GM12892 (cell line): ENCODE measurements at regions not wholly inside any gene's neighbourhood (a gene's known extent, or its start where the extent isn't known, plus 50 kb on each side); places are given as distances from the start of the nearest gene placed in this dataset.

Source experiments
- DNase-seq: peaks from one replicate; pipeline ENCODE4 v3.0.0; 2011; ENCODE audit not compliant: insufficient read length
- FAIRE-seq: peaks from 2 replicates; lab custom pipeline; 2011; peaks lifted over from hg19 to GRCh38; lab: Jason Lieb, UNC
- POLR2A ChIP-seq: IDR thresholded peaks from 2 replicates; pipeline ENCODE4 v1.6.1; 2011; ENCODE audit warnings: low read depth, low read length, control low read depth
- POLR2AphosphoS5 ChIP-seq: IDR thresholded peaks from 2 replicates; pipeline ENCODE4 v1.6.1; 2011; ENCODE audit warnings: low read depth, low read length, control low read depth
- TAF1 ChIP-seq: IDR thresholded peaks from 2 replicates; pipeline ENCODE4 v1.6.1; 2011; ENCODE audit warnings: low read depth, mild to moderate bottlenecking, control low read depth, low read length, borderline replicate concordance

DNA sequence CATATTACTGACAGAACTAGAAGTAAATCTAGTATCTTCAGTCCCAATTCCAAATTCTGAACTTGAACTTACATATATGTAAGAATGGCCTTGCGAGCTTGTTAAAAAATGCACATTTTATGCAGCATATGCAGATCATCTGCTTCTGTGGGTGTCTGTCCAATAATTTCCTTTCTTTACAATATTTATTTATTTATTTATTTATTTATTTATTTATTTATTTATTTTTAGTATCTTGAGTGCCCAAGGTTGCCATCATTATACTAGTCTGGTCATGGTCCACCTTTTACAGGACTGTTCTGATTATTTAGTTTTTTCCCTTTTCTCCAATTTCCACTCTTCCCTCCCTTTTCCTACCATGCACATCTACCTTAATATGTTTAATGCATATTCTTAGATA is 528.4 kb downstream of the COL12A1 start:
- DNase-seq, result no peak
- no peak for FAIRE-seq
- TF ChIP-seq POLR2A, result no peak
- TF ChIP-seq POLR2AphosphoS5, result no peak
- no peak for TF ChIP-seq TAF1

DNA sequence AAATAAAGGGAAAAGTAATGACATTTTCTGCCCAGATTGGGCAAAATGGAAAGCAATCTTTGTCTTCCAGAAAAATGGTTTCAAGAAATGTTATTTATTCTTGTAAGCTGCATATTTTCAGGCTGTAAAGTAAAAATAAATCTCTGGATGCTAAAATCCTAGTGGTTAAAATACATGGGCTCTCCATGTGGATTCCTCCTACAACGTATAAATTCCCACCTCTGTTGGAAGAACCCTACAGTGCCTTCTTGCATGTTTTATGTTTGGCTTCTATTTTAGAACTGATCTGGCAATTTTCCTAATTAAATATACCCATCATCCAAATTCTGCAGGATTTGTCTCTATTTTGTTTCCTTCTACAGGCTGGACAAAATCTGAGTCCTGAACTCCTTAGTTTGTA is 528.9 kb downstream of the COL12A1 start:
- FAIRE-seq (no peak), DNase-seq (no peak)
- no peak for TF ChIP-seq POLR2A
- no peak for TF ChIP-seq TAF1
- no peak for TF ChIP-seq POLR2AphosphoS5

DNA sequence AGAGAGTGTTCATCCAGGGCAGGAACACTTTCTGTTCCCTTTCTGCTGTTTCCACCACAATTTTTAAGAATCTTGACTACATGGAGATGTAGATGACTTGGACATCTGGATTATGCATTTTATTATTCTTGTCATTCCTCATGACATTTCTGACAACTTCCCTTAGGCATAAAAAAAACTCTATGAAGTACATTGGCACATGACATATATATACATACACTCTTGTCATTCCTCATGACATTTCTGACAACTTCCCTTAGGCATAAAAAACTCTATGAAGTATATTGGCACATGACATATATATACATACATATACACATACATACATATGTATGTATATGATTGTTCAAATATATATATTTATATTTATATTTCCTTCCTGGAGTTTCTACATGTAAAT is 531.5 kb downstream of the COL12A1 start:
- TF ChIP-seq POLR2AphosphoS5, result no peak
- no peak for TF ChIP-seq TAF1
- no peak for TF ChIP-seq POLR2A
- no peak for DNase-seq
- no peak for FAIRE-seq

DNA sequence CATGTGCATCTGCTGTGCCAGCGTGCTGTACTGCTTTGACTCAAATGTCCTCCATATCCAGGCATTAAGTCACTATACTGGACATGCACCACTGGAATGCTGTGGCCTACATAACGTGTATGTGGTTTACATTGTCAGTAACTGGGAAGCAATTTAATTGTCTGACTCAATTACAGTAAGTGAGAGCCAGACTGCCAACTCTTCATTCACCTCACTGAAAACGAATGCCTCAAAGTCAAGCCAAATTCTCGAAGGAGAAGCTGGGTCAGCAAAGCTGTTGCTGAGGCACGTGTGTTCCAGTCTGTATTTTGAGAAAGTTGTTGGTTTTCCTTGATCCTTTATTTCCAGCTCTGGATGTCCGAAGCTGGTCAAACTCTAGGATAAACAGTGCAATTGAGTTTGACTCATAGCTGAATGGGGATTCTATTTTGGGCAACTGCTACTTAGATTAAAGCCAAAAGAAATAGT is 534.3 kb downstream of the COL12A1 start:
- TF ChIP-seq TAF1 (no peak), POLR2AphosphoS5 (no peak)
- no peak for DNase-seq
- FAIRE-seq, result no peak

DNA sequence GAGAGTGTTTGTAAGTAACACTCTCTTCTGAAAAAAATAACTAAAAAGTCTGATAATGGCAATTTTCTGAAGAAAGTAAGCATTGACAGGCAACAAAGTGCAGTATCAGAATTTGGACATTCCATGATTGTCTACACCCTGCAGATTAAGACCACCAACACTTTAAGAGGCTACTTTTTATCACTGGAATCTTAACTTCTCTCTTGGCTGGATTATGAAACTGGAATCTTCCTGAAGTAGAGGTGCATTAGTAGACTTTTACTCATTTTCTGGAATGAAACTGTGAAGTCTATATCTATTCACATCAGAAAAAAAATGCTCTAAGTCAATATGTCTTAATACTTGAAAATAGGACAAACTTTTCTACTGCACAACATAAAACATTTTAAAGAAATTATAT is 547.5 kb downstream of the COL12A1 start:
- FAIRE-seq (no peak), DNase-seq (no peak)
- TF ChIP-seq TAF1 (no peak), POLR2AphosphoS5 (no peak), POLR2A (no peak)

DNA sequence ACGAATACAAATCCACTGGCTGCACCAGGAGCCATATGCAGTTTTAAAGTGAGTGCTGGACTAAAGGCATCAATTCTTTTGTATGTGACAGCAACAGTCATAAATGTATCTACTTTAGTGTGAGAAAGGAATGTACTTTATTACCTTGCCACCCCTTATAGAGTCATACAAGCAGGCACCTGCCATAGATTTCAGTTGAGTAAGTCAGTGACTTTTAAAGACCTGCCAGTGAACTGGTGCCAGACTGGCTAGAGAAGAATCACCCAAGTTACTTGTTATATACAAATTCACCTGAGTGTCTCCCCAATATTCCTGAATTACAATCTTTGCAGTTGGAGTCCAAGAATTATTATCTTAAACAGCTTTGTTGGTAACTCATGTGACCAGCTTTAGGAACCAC is 547.9 kb downstream of the COL12A1 start:
- no peak for DNase-seq
- TF ChIP-seq POLR2A (no peak), TAF1 (no peak), POLR2AphosphoS5 (no peak)
- FAIRE-seq, result no peak

DNA sequence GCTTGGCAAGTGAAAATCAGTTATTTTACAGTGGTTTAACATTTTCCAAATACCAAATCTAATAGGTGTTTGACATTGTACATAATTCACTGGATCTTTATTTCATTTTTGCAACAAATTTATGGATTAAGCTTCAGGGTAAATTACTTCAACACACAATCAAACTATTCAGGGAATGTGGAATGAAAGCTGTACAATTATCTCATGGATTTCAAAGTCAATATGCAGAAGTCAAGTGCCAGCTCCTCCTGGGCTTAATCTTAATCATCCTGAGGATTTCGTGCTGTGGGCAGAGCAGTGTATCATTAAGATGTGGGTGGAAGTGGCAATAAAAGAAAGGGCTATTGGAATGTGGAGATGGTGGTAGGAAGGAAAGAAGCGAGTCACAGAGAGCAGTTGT is 548.8 kb downstream of the COL12A1 start:
- no peak for FAIRE-seq
- no peak for DNase-seq

DNA sequence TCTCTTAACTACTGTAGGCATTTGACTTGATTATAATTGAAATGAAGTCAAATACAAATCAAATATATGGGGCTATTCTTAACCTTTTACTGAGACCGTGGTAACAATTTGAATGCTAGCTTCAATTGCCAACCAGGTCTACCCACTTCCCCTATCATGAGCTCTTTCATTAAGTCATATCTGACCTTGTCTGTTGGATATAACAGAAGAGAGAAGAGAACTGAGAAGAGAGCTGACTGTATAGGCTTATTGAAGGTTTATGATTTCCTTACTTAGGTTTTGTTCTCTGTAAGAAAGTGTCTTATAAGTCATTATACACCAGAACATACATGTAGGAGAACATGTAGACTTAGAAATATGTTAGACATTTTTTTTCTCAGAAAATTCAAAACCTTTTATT is 549.4 kb downstream of the COL12A1 start:
- TF ChIP-seq POLR2AphosphoS5, result no peak
- TF ChIP-seq TAF1, result no peak
- TF ChIP-seq POLR2A, result no peak
- FAIRE-seq, result no peak
- no peak for DNase-seq

More for the DNA sequence above, 548.8 kb downstream of the COL12A1 start:
- TF ChIP-seq POLR2A (no peak), POLR2AphosphoS5 (no peak), TAF1 (no peak)

DNA sequence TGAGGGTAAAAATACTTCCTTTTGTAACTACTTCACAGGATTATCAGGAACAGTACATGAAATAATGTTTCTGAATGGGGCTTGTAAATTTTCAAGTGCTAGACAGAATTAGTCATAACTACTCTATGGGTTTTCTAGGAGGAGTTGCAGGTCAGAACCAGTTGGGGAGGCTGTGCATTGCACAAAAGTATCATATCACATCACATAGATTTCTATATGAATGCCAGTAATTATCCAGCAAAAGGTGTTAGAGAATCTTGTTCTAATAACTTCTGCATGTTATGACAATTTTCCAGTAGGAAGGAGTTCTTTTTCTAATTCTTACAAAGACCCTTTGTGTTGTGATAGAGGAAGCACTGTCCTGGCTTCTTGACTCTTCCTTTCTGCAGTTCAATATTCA is 551.6 kb downstream of the COL12A1 start:
- DNase-seq (no peak), FAIRE-seq (no peak)
- TF ChIP-seq TAF1 (no peak), POLR2A (no peak), POLR2AphosphoS5 (no peak)

DNA sequence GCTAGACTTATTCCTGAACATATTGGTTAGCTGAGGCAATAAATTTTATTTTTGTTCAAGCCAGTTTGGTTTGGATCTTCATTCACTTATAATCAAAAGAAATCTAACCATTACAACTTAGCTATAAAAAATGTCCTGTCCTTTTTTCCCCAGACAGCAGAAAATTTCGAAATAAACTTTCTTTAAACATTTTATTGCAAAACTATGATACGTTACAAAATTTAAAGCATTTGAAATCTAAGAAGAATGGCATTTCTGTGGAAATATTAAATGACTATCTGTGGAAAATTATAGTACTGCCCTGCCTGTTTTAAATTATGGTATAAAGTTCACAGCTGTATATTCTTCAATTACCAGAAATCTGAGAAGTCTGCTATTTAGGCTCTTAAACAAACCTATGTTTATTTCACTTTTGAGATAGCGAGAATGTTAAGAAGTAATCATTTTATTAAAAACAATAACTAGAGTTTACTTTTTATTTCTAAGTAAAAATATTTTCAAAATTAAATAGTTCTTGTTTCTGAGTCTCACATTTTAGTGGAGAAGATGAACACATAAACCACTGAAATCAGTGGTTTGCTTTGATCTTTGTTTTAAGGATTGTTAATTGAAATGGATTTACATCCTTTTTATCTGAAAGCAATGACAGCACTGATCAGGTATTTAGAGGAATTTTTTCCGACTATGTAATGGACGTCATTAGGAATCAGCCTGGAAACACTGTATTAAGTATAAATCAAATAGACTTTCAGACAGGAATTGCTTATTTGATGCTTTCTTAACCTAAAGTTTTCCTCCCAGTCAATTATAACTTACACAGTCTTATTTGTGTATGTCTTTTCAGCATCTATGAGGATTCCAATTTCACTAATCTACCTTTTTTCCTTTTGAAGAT is 553.7 kb downstream of the COL12A1 start:
- no peak for FAIRE-seq
- TF ChIP-seq POLR2A, result no peak
- TF ChIP-seq TAF1, result no peak
- no peak for TF ChIP-seq POLR2AphosphoS5
- DNase-seq, result no peak

DNA sequence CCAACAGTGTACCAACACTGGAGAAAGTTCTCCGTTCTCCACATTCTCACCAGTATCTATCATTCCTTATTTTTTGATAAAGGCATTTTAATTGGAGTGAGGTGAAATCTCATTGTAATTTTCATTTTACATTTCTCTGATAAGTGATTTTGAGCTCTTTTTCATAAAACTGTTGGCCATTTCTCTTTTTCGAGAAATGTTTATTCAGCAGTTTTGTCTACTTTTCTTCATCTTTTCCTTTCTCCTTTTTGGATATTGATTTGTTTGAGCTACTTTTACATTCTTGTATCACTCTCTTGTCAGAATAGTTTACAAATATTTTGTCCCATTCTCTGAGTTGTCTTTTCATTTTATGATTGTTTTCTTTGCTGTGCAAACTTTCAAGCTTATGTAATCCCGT is 555.2 kb downstream of the COL12A1 start:
- no peak for TF ChIP-seq POLR2AphosphoS5
- no peak for TF ChIP-seq POLR2A
- no peak for TF ChIP-seq TAF1
- FAIRE-seq (no peak), DNase-seq (no peak)

DNA sequence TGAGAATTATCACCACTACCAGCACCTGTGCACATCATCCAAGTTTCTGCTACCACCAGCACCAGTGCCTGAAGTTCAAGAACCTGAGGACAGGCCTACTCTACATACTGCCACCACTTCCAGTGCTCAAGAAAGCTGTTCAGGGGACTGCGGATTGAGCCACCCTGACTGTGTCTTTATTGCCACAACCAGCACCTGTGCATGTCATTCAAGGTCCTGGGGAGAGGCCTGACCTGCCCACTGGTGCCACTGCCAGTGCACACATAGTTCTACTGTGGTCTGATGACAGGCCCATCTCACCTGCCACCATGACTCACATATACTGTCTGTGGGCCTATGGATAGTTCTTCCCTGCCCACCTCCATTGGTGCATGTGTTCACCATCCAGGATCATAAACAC is 559.4 kb downstream of the COL12A1 start:
- TF ChIP-seq TAF1, result no peak
- DNase-seq, result no peak
- FAIRE-seq, result no peak
